CD14-positive monocyte (primary cell): ENCODE measurements at regions not wholly inside any gene's neighbourhood (a gene's known extent, or its start where the extent isn't known, plus 50 kb on each side); places are given as distances from the start of the nearest gene placed in this dataset.

Experiments
- DNase-seq, 3 donors: peaks; one replicate each; pipeline ENCODE4 v3.0.0-alpha.2; 2011 to 2022
- H2AFZ ChIP-seq: 2 replicates; pipeline ENCODE4 v1.6.0; 2012; ENCODE audit warnings: mild to moderate bottlenecking, low read depth, low read length, inconsistent platforms; ENCODE audit not compliant: insufficient read depth, poor library complexity, severe bottlenecking
- H3K27ac ChIP-seq, 2 donors: 1 replicate in 1 of 2; 2 replicates in 1 of 2; pipeline ENCODE4 v1.5.1; 2012 to 2013; ENCODE audit warnings: low read length in 2 of 2, control low read depth in 1 of 2, inconsistent platforms in 1 of 2, low read depth in 1 of 2, mild to moderate bottlenecking in 1 of 2
- H3K27me3 ChIP-seq, 2 donors: one replicate each; pipeline versions ENCODE4 v1.6.0 to v1.6.1; 2011 to 2013; ENCODE audit warnings: low read length in 2 of 2; ENCODE audit not compliant: control insufficient read depth in 2 of 2, insufficient read depth in 2 of 2
- H3K36me3 ChIP-seq, 2 donors: replicated peaks in 1 of 2; 1 replicate in 1 of 2; 2 replicates in 1 of 2; pipeline versions ENCODE4 v1.5.1 to v1.6.1; 2012 to 2013; ENCODE audit warnings: low read length in 2 of 2, control low read depth in 1 of 2, inconsistent platforms in 1 of 2, mild to moderate bottlenecking in 1 of 2; ENCODE audit not compliant: insufficient read depth in 2 of 2, control insufficient read depth in 1 of 2
- H3K4me1 ChIP-seq, 2 donors: 1 replicate in 1 of 2; 2 replicates in 1 of 2; pipeline versions ENCODE4 v1.5.1 to v1.6.1; 2012 to 2013; ENCODE audit warnings: low read length in 2 of 2, control low read depth in 1 of 2, inconsistent platforms in 1 of 2, mild to moderate bottlenecking in 1 of 2, moderate library complexity in 1 of 2; ENCODE audit not compliant: insufficient read depth in 2 of 2, control insufficient read depth in 1 of 2
- H3K4me2 ChIP-seq: replicated peaks from 2 replicates; pipeline ENCODE3; 2012; ENCODE audit warnings: low read length, moderate library complexity, mild to moderate bottlenecking; ENCODE audit not compliant: poor library complexity, severe bottlenecking; ENCODE audit errors: extremely low read depth
- H3K4me3 ChIP-seq, 3 experiments: fragments of 200-600 bp in 1 of 3; sonication (generic) in 1 of 3; replicated peaks in 1 of 3; 1 replicate in 2 of 3; 2 replicates in 1 of 3; pipeline ENCODE4 v1.5.1; 2011 to 2013; ENCODE audit warnings: low read length in 3 of 3, mild to moderate bottlenecking in 3 of 3, control low read depth in 2 of 3, low read depth in 2 of 3, inconsistent platforms in 1 of 3, moderate library complexity in 1 of 3
- H3K79me2 ChIP-seq: 2 replicates; pipeline ENCODE4 v1.6.0; 2012; ENCODE audit warnings: mild to moderate bottlenecking, control low read depth, inconsistent platforms, low read length, moderate library complexity; ENCODE audit not compliant: insufficient read depth
- H3K9ac ChIP-seq: 2 replicates; pipeline ENCODE4 v1.6.0; 2017; ENCODE audit warnings: low read length, mild to moderate bottlenecking; ENCODE audit not compliant: insufficient read depth, poor library complexity, severe bottlenecking
- H3K9me3 ChIP-seq, 2 donors: replicated peaks in 1 of 2; 1 replicate in 1 of 2; 2 replicates in 1 of 2; pipeline versions ENCODE4 v1.5.1 to v1.6.1; 2012 to 2013; ENCODE audit warnings: low read length in 2 of 2, control low read depth in 1 of 2; ENCODE audit not compliant: control insufficient read depth in 1 of 2, insufficient read depth in 1 of 2
- H4K20me1 ChIP-seq: 2 replicates; pipeline ENCODE4 v1.6.0; 2012; ENCODE audit warnings: mild to moderate bottlenecking, low read length, control low read depth, moderate library complexity; ENCODE audit not compliant: insufficient read depth
- H3K27ac Mint-ChIP-seq, 7 donors: one replicate each; pipeline ENCODE4 v1.8.0; 2020; ENCODE audit warnings: mild to moderate bottlenecking in 7 of 7, mixed read lengths in 7 of 7, moderate library complexity in 6 of 7, inconsistent platforms in 2 of 7
- H3K27me3 Mint-ChIP-seq, 3 donors: one replicate each; pipeline ENCODE4 v1.8.0; 2021 to 2022; ENCODE audit warnings: low read depth in 3 of 3, mild to moderate bottlenecking in 3 of 3, mixed read lengths in 3 of 3, moderate library complexity in 3 of 3, inconsistent platforms in 1 of 3
- H3K36me3 Mint-ChIP-seq, 2 donors: one replicate each; pipeline ENCODE4 v1.8.0; 2020; ENCODE audit warnings: mixed read lengths in 2 of 2, inconsistent platforms in 1 of 2, mild to moderate bottlenecking in 1 of 2
- H3K4me1 Mint-ChIP-seq: one replicate; pipeline ENCODE4 v1.8.0; 2020; ENCODE audit warnings: mild to moderate bottlenecking, mixed read lengths
- H3K4me3 Mint-ChIP-seq, 2 donors: one replicate each; pipeline ENCODE4 v1.8.0; 2020; ENCODE audit warnings: mild to moderate bottlenecking in 2 of 2, mixed read lengths in 2 of 2, moderate library complexity in 1 of 2
- H3K9me3 Mint-ChIP-seq, 7 donors: one replicate each; pipeline ENCODE4 v1.8.0; 2020 to 2022; ENCODE audit warnings: mixed read lengths in 7 of 7, mild to moderate bottlenecking in 6 of 7, moderate library complexity in 6 of 7, inconsistent platforms in 2 of 7
- WGBS: methylation state at CpG from one replicate; pipeline ENCODE4 v1.1.5; 2013; ENCODE audit warnings: missing lambda C conversion rate; ENCODE audit not compliant: insufficient coverage; 5-methylcytosine and 5-hydroxymethylcytosine counted together
- intact Hi-C, 2 donors: fragments of 100-400 bp; cut with micrococcal nuclease; formaldehyde crosslinking; loops; one replicate each; pipeline versions ENCODE4 v1.15.0 to v1.15.1; 2023
- TF ChIP-seq, protein P1 (sequence below): fragments of 200-600 bp; IDR thresholded peaks from one replicate; pipeline ENCODE4 v1.8.0; 2022; ENCODE audit warnings: antibody characterized with exemption, mild to moderate bottlenecking

- 87% methylated on average over 4 of the region's 17 CpGs for WGBS
- Mint-ChIP-seq H3K4me3 (no peak overlapping the region), H3K4me1 (no peaks in the 10 kb centered on the region), H3K9me3 (no peaks in the 10 kb centered on the region), H3K36me3 (no peaks in the 10 kb centered on the region), H3K27me3 (peaks cover 0 to 1% (median 0%) of the 10 kb centered on the region in 3 donors), H3K27ac (no peak overlapping the region)
- H3K36me3 ChIP-seq = no peaks in the 10 kb centered on the region
- TF ChIP-seq, protein P1, sequence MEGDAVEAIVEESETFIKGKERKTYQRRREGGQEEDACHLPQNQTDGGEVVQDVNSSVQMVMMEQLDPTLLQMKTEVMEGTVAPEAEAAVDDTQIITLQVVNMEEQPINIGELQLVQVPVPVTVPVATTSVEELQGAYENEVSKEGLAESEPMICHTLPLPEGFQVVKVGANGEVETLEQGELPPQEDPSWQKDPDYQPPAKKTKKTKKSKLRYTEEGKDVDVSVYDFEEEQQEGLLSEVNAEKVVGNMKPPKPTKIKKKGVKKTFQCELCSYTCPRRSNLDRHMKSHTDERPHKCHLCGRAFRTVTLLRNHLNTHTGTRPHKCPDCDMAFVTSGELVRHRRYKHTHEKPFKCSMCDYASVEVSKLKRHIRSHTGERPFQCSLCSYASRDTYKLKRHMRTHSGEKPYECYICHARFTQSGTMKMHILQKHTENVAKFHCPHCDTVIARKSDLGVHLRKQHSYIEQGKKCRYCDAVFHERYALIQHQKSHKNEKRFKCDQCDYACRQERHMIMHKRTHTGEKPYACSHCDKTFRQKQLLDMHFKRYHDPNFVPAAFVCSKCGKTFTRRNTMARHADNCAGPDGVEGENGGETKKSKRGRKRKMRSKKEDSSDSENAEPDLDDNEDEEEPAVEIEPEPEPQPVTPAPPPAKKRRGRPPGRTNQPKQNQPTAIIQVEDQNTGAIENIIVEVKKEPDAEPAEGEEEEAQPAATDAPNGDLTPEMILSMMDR = no peak
- no peaks in the 10 kb centered on the region for H3K4me1 ChIP-seq
- intact Hi-C loops = no loop called here
- H3K4me2 ChIP-seq = no peak overlapping the region
- no peak overlapping the region for H3K4me3 ChIP-seq
- no peaks in the 10 kb centered on the region for H4K20me1 ChIP-seq
- H3K79me2 ChIP-seq = no peaks in the 10 kb centered on the region
- no peak overlapping the region for H2AFZ ChIP-seq
- H3K27me3 ChIP-seq = no peaks in the 10 kb centered on the region
- no peak overlapping the region for H3K27ac ChIP-seq
- DNase-seq = no peak
- no peaks in the 10 kb centered on the region for H3K9me3 ChIP-seq
- no peak overlapping the region for H3K9ac ChIP-seq
These were observed 287.6 kb downstream of the MYCN start for GRCh38 chr2:16227811-16228462.

DNA sequence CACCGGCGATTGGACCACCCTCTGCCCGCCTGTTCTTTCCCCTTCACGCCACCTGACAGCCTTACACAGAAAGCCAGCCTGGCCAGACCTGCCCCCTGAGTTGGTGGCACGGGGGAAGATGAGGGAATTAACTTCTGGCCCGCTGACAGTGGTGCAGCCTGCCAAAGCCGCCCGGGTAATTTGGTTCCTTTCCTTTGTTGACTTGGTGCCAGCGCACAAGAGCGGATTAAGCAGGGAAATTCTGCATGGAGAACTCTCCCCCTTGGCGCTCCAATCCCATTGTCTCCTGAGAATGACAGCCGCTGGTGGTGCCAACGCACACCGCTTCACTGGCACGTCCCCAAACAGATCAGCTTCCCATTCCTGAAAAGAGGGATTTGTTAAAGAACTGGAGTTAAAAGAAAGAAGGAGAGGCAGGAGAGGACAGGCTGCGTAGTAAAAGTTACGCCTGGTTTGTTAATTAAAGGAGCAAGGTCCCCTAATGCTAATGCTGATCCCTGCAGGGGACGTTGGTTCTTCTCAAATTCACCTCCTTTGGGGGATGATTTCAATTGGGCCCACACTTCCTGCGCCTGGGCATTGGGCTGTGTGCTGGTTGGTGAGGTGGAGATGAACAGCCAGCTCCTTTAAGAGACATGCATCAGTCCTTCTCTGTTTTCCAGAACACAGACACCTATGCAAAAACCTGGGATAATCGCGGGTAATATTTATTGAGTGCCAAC lies 286.8 kb downstream of the MYCN start:
- TF ChIP-seq, protein P1 = no peak
- intact Hi-C loops = no loop called here
- peaks cover 0 to 1% (median 0%) of the 10 kb centered on the region in 3 donors for H3K27me3 Mint-ChIP-seq
- DNase-seq = no peak
- H3K27ac ChIP-seq = no peak overlapping the region
- no peaks in the 10 kb centered on the region for H3K36me3 ChIP-seq
- no peaks in the 10 kb centered on the region for H3K4me1 Mint-ChIP-seq
- H2AFZ ChIP-seq = no peak overlapping the region
- no peaks in the 10 kb centered on the region for H3K9me3 Mint-ChIP-seq
- H3K79me2 ChIP-seq = no peaks in the 10 kb centered on the region
- no peaks in the 10 kb centered on the region for H4K20me1 ChIP-seq
- H3K36me3 Mint-ChIP-seq = no peaks in the 10 kb centered on the region
- no peak overlapping the region for H3K4me3 Mint-ChIP-seq
- no peak overlapping the region for H3K27ac Mint-ChIP-seq
- H3K27me3 ChIP-seq = no peaks in the 10 kb centered on the region
- no peak overlapping the region for H3K9ac ChIP-seq
- no peaks in the 10 kb centered on the region for H3K4me1 ChIP-seq
- no peak overlapping the region for H3K4me2 ChIP-seq
- WGBS = 100% methylated on average over 9 of the region's 21 CpGs
- no peak overlapping the region for H3K4me3 ChIP-seq
- no peaks in the 10 kb centered on the region for H3K9me3 ChIP-seq
